Endothelial cell (in vitro differentiated cells): ENCODE measurements at regions not wholly inside any gene's neighbourhood (a gene's known extent, or its start where the extent isn't known, plus 50 kb on each side); places are given as distances from the start of the nearest gene placed in this dataset.

Experiments
- DNase-seq: peaks from one replicate; pipeline ENCODE4 v3.0.0; 2021; ENCODE audit warnings: low spot score
- H3K27ac Mint-ChIP-seq: one replicate; pipeline ENCODE4 v1.8.0; 2021; ENCODE audit warnings: mixed read lengths, inconsistent platforms; ENCODE audit not compliant: unreplicated experiment
- H3K27me3 Mint-ChIP-seq: one replicate; pipeline ENCODE4 v1.8.0; 2021; ENCODE audit warnings: mild to moderate bottlenecking, moderate library complexity, mixed read lengths, inconsistent platforms; ENCODE audit not compliant: unreplicated experiment
- H3K36me3 Mint-ChIP-seq: one replicate; pipeline ENCODE4 v1.8.0; 2021; ENCODE audit warnings: mild to moderate bottlenecking, low read depth, mixed read lengths, inconsistent platforms; ENCODE audit not compliant: unreplicated experiment
- H3K4me1 Mint-ChIP-seq: one replicate; pipeline ENCODE4 v1.8.0; 2021; ENCODE audit warnings: mild to moderate bottlenecking, mixed read lengths, inconsistent platforms; ENCODE audit not compliant: unreplicated experiment
- H3K4me3 Mint-ChIP-seq: one replicate; pipeline ENCODE4 v1.8.0; 2021; ENCODE audit warnings: mild to moderate bottlenecking, mixed read lengths, inconsistent platforms; ENCODE audit not compliant: unreplicated experiment
- H3K9me3 Mint-ChIP-seq: one replicate; pipeline ENCODE4 v1.8.0; 2021; ENCODE audit warnings: mixed read lengths, inconsistent platforms; ENCODE audit not compliant: unreplicated experiment
- CTCF ChIP-seq: fragments of 200-600 bp; sonication (generic); IDR thresholded peaks from one replicate; pipeline ENCODE4 v1.5.0; 2021; ENCODE audit warnings: antibody characterized with exemption; ENCODE audit not compliant: unreplicated experiment

- peak; percentile 76 for TF ChIP-seq CTCF
- H3K27ac Mint-ChIP-seq = no peak overlapping the region
- H3K4me1 Mint-ChIP-seq = no peaks in the 10 kb centered on the region
- H3K9me3 Mint-ChIP-seq = no peaks in the 10 kb centered on the region
- no peaks in the 10 kb centered on the region for H3K27me3 Mint-ChIP-seq
- no peak overlapping the region for H3K4me3 Mint-ChIP-seq
- H3K36me3 Mint-ChIP-seq = no peaks in the 10 kb centered on the region
- peak; percentile 6 for DNase-seq
These were observed 1062.6 kb downstream of the NR2F1-AS1 start for GRCh38 chr5:92518318-92518904.

- Mint-ChIP-seq H3K9me3 (peaks cover 6% of the 10 kb centered on the region), H3K36me3 (no peaks in the 10 kb centered on the region), H3K27ac (no peak overlapping the region), H3K4me1 (no peaks in the 10 kb centered on the region), H3K4me3 (no peak overlapping the region), H3K27me3 (no peaks in the 10 kb centered on the region)
- DNase-seq = no peak
- TF ChIP-seq CTCF = no peak
These were observed 1066.1 kb downstream of the NR2F1-AS1 start for GRCh38 chr5:92514896-92515295.

GRCh38 chr5:92513067-92513466, 1068.0 kb downstream of the NR2F1-AS1 start:
- H3K27me3 Mint-ChIP-seq = no peaks in the 10 kb centered on the region
- DNase-seq = no peak

GRCh38 chr5:92508271-92508670, 1072.7 kb downstream of the NR2F1-AS1 start:
- Mint-ChIP-seq H3K27me3 (no peaks in the 10 kb centered on the region), H3K4me3 (no peak overlapping the region), H3K4me1 (no peaks in the 10 kb centered on the region), H3K9me3 (peaks cover 6% of the 10 kb centered on the region), H3K36me3 (no peaks in the 10 kb centered on the region), H3K27ac (no peak overlapping the region)
- TF ChIP-seq CTCF = no peak
- DNase-seq = no peak

More at GRCh38 chr5:92513067-92513466, 1068.0 kb downstream of the NR2F1-AS1 start:
- Mint-ChIP-seq H3K4me1 (no peaks in the 10 kb centered on the region), H3K27ac (no peak overlapping the region), H3K36me3 (no peaks in the 10 kb centered on the region), H3K4me3 (no peak overlapping the region), H3K9me3 (peaks cover 6% of the 10 kb centered on the region)
- no peak for TF ChIP-seq CTCF

GRCh38 chr5:92505925-92506324, 1075.1 kb downstream of the NR2F1-AS1 start:
- no peak overlapping the region for H3K4me3 Mint-ChIP-seq
- H3K36me3 Mint-ChIP-seq = no peaks in the 10 kb centered on the region
- H3K27ac Mint-ChIP-seq = no peak overlapping the region

More at GRCh38 chr5:92505925-92506324, 1075.1 kb downstream of the NR2F1-AS1 start:
- Mint-ChIP-seq H3K9me3 (no peaks in the 10 kb centered on the region), H3K27me3 (no peaks in the 10 kb centered on the region), H3K4me1 (no peaks in the 10 kb centered on the region)
- no peak for TF ChIP-seq CTCF
- DNase-seq = no peak
